RWPE2 (cell line): ENCODE measurements at regions not wholly inside any gene's neighbourhood (a gene's known extent, or its start where the extent isn't known, plus 50 kb on each side); places are given as distances from the start of the nearest gene placed in this dataset.
A peak's percentile ranks its signal among the peaks of the same experiment; 100 is the strongest.

Experiments
- ATAC-seq: fragments of 200-7000 bp; cut with Tn5 transposase; 3 replicates; pipeline ENCODE4 v1.9.1; 2021; ENCODE audit warnings: low read depth
- DNase-seq: peaks from one replicate; pipeline ENCODE4 v3.0.0-alpha.2; 2020; ENCODE audit warnings: low spot score
- H3K27ac ChIP-seq: fragments of 450-650 bp; 2 replicates; pipeline ENCODE4 v1.5.1; 2017; ENCODE audit warnings: mild to moderate bottlenecking; ENCODE audit not compliant: poor library complexity, severe bottlenecking
- H3K27me3 ChIP-seq: fragments of 250-450 bp; sonication (Bioruptor Pico); 2 replicates; pipeline ENCODE4 v1.5.1; 2021; ENCODE audit warnings: mild to moderate bottlenecking, moderate library complexity; ENCODE audit not compliant: insufficient read depth, poor library complexity, severe bottlenecking
- H3K36me3 ChIP-seq: fragments of 250-450 bp; sonication (Bioruptor Pico); 2 replicates; pipeline ENCODE4 v1.5.1; 2020; ENCODE audit warnings: low read depth, mild to moderate bottlenecking, moderate library complexity
- H3K4me1 ChIP-seq: fragments of 250-450 bp; sonication (Bioruptor Pico); 2 replicates; pipeline ENCODE4 v1.5.1; 2021; ENCODE audit warnings: mild to moderate bottlenecking, moderate library complexity; ENCODE audit not compliant: insufficient read depth, poor library complexity, severe bottlenecking
- H3K4me3 ChIP-seq: fragments of 250-450 bp; sonication (Bioruptor Pico); 2 replicates; pipeline ENCODE4 v1.5.1; 2021; ENCODE audit warnings: mild to moderate bottlenecking, moderate library complexity; ENCODE audit not compliant: severe bottlenecking
- H3K9me3 ChIP-seq: fragments of 250-450 bp; sonication (Bioruptor Pico); 2 replicates; pipeline ENCODE4 v1.5.1; 2021; ENCODE audit warnings: mild to moderate bottlenecking, moderate library complexity; ENCODE audit not compliant: severe bottlenecking
- CTCF ChIP-seq: fragments of 450-650 bp; IDR thresholded peaks from one replicate; pipeline ENCODE4 v1.5.1; 2017; ENCODE audit warnings: mild to moderate bottlenecking, moderate library complexity; ENCODE audit not compliant: poor library complexity, severe bottlenecking

GRCh38 chr4:160495356-160495755 lies 1392.5 kb downstream of the RAPGEF2 start:
- Histone ChIP-seq H3K4me1 (no peaks in the 10 kb centered on the region), H3K9me3 (no peaks in the 10 kb centered on the region), H3K27me3 (no peaks in the 10 kb centered on the region), H3K36me3 (no peaks in the 10 kb centered on the region), H3K27ac (no peak overlapping the region), H3K4me3 (no peak overlapping the region)
- no peak for DNase-seq
- no peak for TF ChIP-seq CTCF
- ATAC-seq = no peak

GRCh38 chr4:160498211-160498610 lies 1395.3 kb downstream of the RAPGEF2 start:
- no peak for TF ChIP-seq CTCF
- Histone ChIP-seq H3K27ac (no peak overlapping the region), H3K27me3 (no peaks in the 10 kb centered on the region), H3K9me3 (no peaks in the 10 kb centered on the region), H3K4me1 (no peaks in the 10 kb centered on the region), H3K4me3 (no peak overlapping the region), H3K36me3 (no peaks in the 10 kb centered on the region)
- DNase-seq (no peak), ATAC-seq (no peak)

- ATAC-seq = no peak
- no peak for TF ChIP-seq CTCF
These were observed 1402.8 kb downstream of the RAPGEF2 start for GRCh38 chr4:160505724-160506123.

GRCh38 chr4:160510928-160511327 lies 1408.0 kb downstream of the RAPGEF2 start:
- ATAC-seq (peak; percentile 88), DNase-seq (no peak)
- Histone ChIP-seq H3K4me3 (no peak overlapping the region), H3K9me3 (no peaks in the 10 kb centered on the region), H3K27me3 (no peaks in the 10 kb centered on the region), H3K36me3 (no peaks in the 10 kb centered on the region), H3K4me1 (no peaks in the 10 kb centered on the region), H3K27ac (no peak overlapping the region)
- no peak for TF ChIP-seq CTCF

More at GRCh38 chr4:160505724-160506123, 1402.8 kb downstream of the RAPGEF2 start:
- no peaks in the 10 kb centered on the region for H3K4me1 ChIP-seq
- no peaks in the 10 kb centered on the region for H3K9me3 ChIP-seq
- H3K36me3 ChIP-seq = no peaks in the 10 kb centered on the region
- no peak overlapping the region for H3K27ac ChIP-seq
- no peak for DNase-seq
- H3K4me3 ChIP-seq = no peak overlapping the region
- no peaks in the 10 kb centered on the region for H3K27me3 ChIP-seq

GRCh38 chr4:160514126-160514525 lies 1411.2 kb downstream of the RAPGEF2 start:
- Histone ChIP-seq H3K4me1 (no peaks in the 10 kb centered on the region), H3K36me3 (no peaks in the 10 kb centered on the region), H3K4me3 (no peak overlapping the region), H3K27ac (no peak overlapping the region), H3K9me3 (no peaks in the 10 kb centered on the region), H3K27me3 (no peaks in the 10 kb centered on the region)
- no peak for TF ChIP-seq CTCF
- DNase-seq = no peak
- ATAC-seq = no peak
